ENCODE measurements at regions not wholly inside any gene's neighbourhood (a gene's known extent, or its start where the extent isn't known, plus 50 kb on each side); places are given as distances from the start of the nearest gene placed in this dataset.

GRCh38 chr17:72575542-72576233, 454.9 kb downstream of the SOX9 start:
- intact Hi-C loops (cut with DNase I), result no loop called here
- no peak overlapping the region for H3K27ac ChIP-seq
- 55 to 82% (median 65%) methylated on average over 6 to 8 of the region's 8 CpGs for WGBS, 4 donors

GRCh38 chr17:72576289-72576759, 455.5 kb downstream of the SOX9 start:
- Histone ChIP-seq H3K27ac (no peak overlapping the region), H3K9me3 (replicated peaks in 1 of 3) (no peaks in the 10 kb centered on the region), H3K4me1 (replicated peaks in 1 of 2) (no peaks in the 10 kb centered on the region), H3K27me3 (peaks cover 6% of the 10 kb centered on the region), H3K36me3 (replicated peaks in 1 of 2) (no peaks in the 10 kb centered on the region), H3K4me3 (no peak overlapping the region)
- no peak for TF ChIP-seq POLR2A (IDR thresholded peaks at IDR 0.05)
- TF ChIP-seq, protein P1, sequence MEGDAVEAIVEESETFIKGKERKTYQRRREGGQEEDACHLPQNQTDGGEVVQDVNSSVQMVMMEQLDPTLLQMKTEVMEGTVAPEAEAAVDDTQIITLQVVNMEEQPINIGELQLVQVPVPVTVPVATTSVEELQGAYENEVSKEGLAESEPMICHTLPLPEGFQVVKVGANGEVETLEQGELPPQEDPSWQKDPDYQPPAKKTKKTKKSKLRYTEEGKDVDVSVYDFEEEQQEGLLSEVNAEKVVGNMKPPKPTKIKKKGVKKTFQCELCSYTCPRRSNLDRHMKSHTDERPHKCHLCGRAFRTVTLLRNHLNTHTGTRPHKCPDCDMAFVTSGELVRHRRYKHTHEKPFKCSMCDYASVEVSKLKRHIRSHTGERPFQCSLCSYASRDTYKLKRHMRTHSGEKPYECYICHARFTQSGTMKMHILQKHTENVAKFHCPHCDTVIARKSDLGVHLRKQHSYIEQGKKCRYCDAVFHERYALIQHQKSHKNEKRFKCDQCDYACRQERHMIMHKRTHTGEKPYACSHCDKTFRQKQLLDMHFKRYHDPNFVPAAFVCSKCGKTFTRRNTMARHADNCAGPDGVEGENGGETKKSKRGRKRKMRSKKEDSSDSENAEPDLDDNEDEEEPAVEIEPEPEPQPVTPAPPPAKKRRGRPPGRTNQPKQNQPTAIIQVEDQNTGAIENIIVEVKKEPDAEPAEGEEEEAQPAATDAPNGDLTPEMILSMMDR (IDR thresholded peaks at IDR 0.05), result no peak
- intact Hi-C loops (cut with DNase I), result no loop called here
- WGBS, 4 donors, result 44 to 50% (median 48%) methylated on average over 6 to 7 of the region's 7 CpGs
- no peak for DNase-seq

More at GRCh38 chr17:72575542-72576233, 454.9 kb downstream of the SOX9 start:
- no peak for TF ChIP-seq POLR2A (IDR thresholded peaks at IDR 0.05)
- TF ChIP-seq, protein P1 (IDR thresholded peaks at IDR 0.05), result no peak
- H3K4me1 ChIP-seq (replicated peaks in 1 of 2), result no peaks in the 10 kb centered on the region
- H3K9me3 ChIP-seq (replicated peaks in 1 of 3), result no peaks in the 10 kb centered on the region
- DNase-seq, result no peak
- H3K27me3 ChIP-seq, result peaks cover 6% of the 10 kb centered on the region
- no peak overlapping the region for H3K4me3 ChIP-seq
- no peaks in the 10 kb centered on the region for H3K36me3 ChIP-seq (replicated peaks in 1 of 2)

GRCh38 chr17:72578817-72579470, 458.1 kb downstream of the SOX9 start:
- H3K27me3 ChIP-seq, result no peaks in the 10 kb centered on the region
- no peak for TF ChIP-seq POLR2A (IDR thresholded peaks at IDR 0.05)
- TF ChIP-seq, protein P1 (IDR thresholded peaks at IDR 0.05), result no peak
- no peak overlapping the region for H3K4me3 ChIP-seq
- intact Hi-C loops (cut with DNase I), result no loop called here
- DNase-seq, result no peak
- WGBS, 4 donors, result 77 to 87% (median 83%) methylated on average over 6 to 9 of the region's 9 CpGs
- H3K36me3 ChIP-seq (replicated peaks in 1 of 2), result no peaks in the 10 kb centered on the region
- H3K9me3 ChIP-seq (replicated peaks in 1 of 3), result no peaks in the 10 kb centered on the region
- H3K27ac ChIP-seq, result no peak overlapping the region
- H3K4me1 ChIP-seq (replicated peaks in 1 of 2), result no peaks in the 10 kb centered on the region

DNA sequence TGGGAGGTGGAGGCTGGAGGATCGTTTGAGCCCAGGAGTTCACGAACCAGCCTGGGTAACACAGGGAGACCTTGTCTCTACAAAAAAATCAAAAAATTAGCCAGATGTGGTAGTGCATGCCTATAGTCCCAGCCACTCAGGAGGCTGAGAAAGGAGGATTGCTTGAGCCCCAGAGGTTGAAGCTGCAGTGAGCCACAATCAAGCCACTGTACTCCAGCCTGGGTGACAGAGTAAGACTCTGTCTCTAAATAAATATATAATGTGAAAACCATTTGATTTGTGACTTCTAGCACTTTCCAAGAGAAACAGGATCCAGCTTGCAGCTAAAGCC, 459.1 kb downstream of the SOX9 start:
- no peaks in the 10 kb centered on the region for H3K9me3 ChIP-seq (replicated peaks in 1 of 3)
- no peak overlapping the region for H3K27ac ChIP-seq
- H3K4me3 ChIP-seq, result no peak overlapping the region
- H3K4me1 ChIP-seq (replicated peaks in 1 of 2), result no peaks in the 10 kb centered on the region
- WGBS, 4 donors, result 47 to 66% (median 57%) methylated on average over 2 of the region's 2 CpGs
- TF ChIP-seq, protein P1 (IDR thresholded peaks at IDR 0.05), result no peak
- H3K36me3 ChIP-seq (replicated peaks in 1 of 2), result no peaks in the 10 kb centered on the region
- intact Hi-C loops (cut with DNase I), result no loop called here
- H3K27me3 ChIP-seq, result no peaks in the 10 kb centered on the region
- no peak for DNase-seq
